PC-3 (cell line): ENCODE measurements at regions not wholly inside any gene's neighbourhood (a gene's known extent, or its start where the extent isn't known, plus 50 kb on each side); places are given as distances from the start of the nearest gene placed in this dataset.
A peak's percentile ranks its signal among the peaks of the same experiment; 100 is the strongest.

Experiments
- ATAC-seq: fragments of 200-7000 bp; cut with Tn5 transposase; 2 replicates; pipeline ENCODE4 v1.9.1; 2020; ENCODE audit warnings: mild to moderate bottlenecking, moderate library complexity
- BruUV-seq: library from RNA; stranded (reverse); fragments of 400-500 nt; replicated peaks from 2 replicates; lab custom pipeline; 2021; lab: Mats Ljungman, UMichigan
- CTCF ChIA-PET: fragments of 300-600 bp; sonication (Branson Sonifier 250); formaldehyde crosslinking; loops from one replicate; lab custom pipeline; 2022; ENCODE audit warnings: antibody characterized with exemption; lab: Charles Lee
- POLR2A ChIA-PET: fragments of 300-600 bp; sonication (Branson Sonifier 250); formaldehyde crosslinking; loops from one replicate; lab custom pipeline; 2022; ENCODE audit warnings: antibody characterized with exemption; ENCODE audit not compliant: unreplicated experiment; lab: Charles Lee
- DNase-seq: peaks from one replicate; pipeline ENCODE4 v3.0.0-alpha.2; 2015
- H2AFZ ChIP-seq: fragments of 300-600 bp; sonication (generic); 2 replicates; pipeline ENCODE4 v1.6.0; 2016; ENCODE audit warnings: antibody characterized with exemption, low read length
- H3F3A ChIP-seq: fragments of 300-600 bp; sonication (generic); one replicate; pipeline ENCODE4 v1.6.0; 2017; ENCODE audit warnings: antibody characterized with exemption, low read length, control low read depth, mild to moderate bottlenecking; ENCODE audit not compliant: unreplicated experiment
- H3K27ac ChIP-seq: fragments of 300-600 bp; sonication (generic); 2 replicates; pipeline ENCODE4 v1.5.1; 2016; ENCODE audit warnings: mild to moderate bottlenecking, low read length
- H3K27me3 ChIP-seq: fragments of 300-600 bp; sonication (generic); 2 replicates; pipeline ENCODE4 v1.6.1; 2016; ENCODE audit warnings: low read length, mixed read lengths
- H3K36me3 ChIP-seq: fragments of 300-600 bp; sonication (generic); 2 replicates; pipeline ENCODE4 v1.6.1; 2016; ENCODE audit warnings: low read depth, mixed run types, low read length, mixed read lengths
- H3K4me1 ChIP-seq: fragments of 300-600 bp; sonication (generic); 2 replicates; pipeline ENCODE4 v1.5.1; 2016; ENCODE audit warnings: low read length; ENCODE audit not compliant: insufficient read depth
- H3K4me2 ChIP-seq: fragments of 300-600 bp; sonication (generic); 2 replicates; pipeline ENCODE4 v1.6.0; 2016; ENCODE audit warnings: low read length
- H3K4me3 ChIP-seq: fragments of 300-600 bp; sonication (generic); 2 replicates; pipeline ENCODE4 v1.5.1; 2016; ENCODE audit warnings: mild to moderate bottlenecking, low read length, mixed read lengths
- H3K79me2 ChIP-seq: fragments of 300-600 bp; sonication (generic); 2 replicates; pipeline ENCODE4 v1.6.1; 2017; ENCODE audit warnings: low read length, mixed read lengths
- H3K9ac ChIP-seq: fragments of 300-600 bp; sonication (generic); 2 replicates; pipeline ENCODE4 v1.6.0; 2016; ENCODE audit warnings: mild to moderate bottlenecking, low read length
- H3K9me2 ChIP-seq: fragments of 300-600 bp; sonication (generic); replicated peaks from 2 replicates; pipeline ENCODE4 v1.6.1; 2016; ENCODE audit warnings: mixed run types, low read length, mixed read lengths
- H3K9me3 ChIP-seq: fragments of 300-600 bp; sonication (generic); 2 replicates; pipeline ENCODE4 v1.6.1; 2016; ENCODE audit warnings: low read length, mixed read lengths
- H4K20me1 ChIP-seq: fragments of 300-600 bp; sonication (generic); 2 replicates; pipeline ENCODE4 v1.6.1; 2016; ENCODE audit warnings: low read length, mixed read lengths
- EZH2 ChIP-seq: fragments of 300-600 bp; sonication (generic); IDR thresholded peaks from one replicate; pipeline ENCODE4 v1.6.1; 2017; ENCODE audit warnings: antibody characterized with exemption, mild to moderate bottlenecking, low read length; ENCODE audit not compliant: unreplicated experiment
- EZH2phosphoT487 ChIP-seq: fragments of 300-600 bp; sonication (generic); IDR thresholded peaks from 2 replicates; pipeline ENCODE4 v1.6.1; 2018; ENCODE audit warnings: mild to moderate bottlenecking, antibody characterized with exemption, low read length, borderline replicate concordance
- intact Hi-C: fragments of 100-400 bp; cut with micrococcal nuclease; formaldehyde crosslinking; loops from 2 replicates; pipeline ENCODE4 v1.9.0; 2023
- TF ChIP-seq, protein P1 (sequence below): fragments of 300-600 bp; sonication (generic); conservative IDR thresholded peaks from 2 replicates; pipeline ENCODE4 v1.5.1; 2017; ENCODE audit warnings: antibody characterized with exemption, low read depth, mild to moderate bottlenecking, low read length

- no peak overlapping the region for H3K4me3 ChIP-seq
- H3K9me2 ChIP-seq, result no peaks in the 10 kb centered on the region
These were observed 288.8 kb upstream of the TGFBR2 start for GRCh38 chr3:30317561-30317960.

GRCh38 chr3:30318110-30318509, 288.3 kb upstream of the TGFBR2 start:
- Histone ChIP-seq H3K9me3 (0 out of 2 replicates have a peak, but pooled peaks cover 4% of the 10 kb centered on the region), H3K4me3 (no peak overlapping the region), H3K9ac (peak overlapping the region; percentile 16; the same call in 1 of the 2 replicates), H3K4me1 (peaks cover 7% of the 10 kb centered on the region; the same call in 1 of the 2 replicates), H3K79me2 (no peaks in the 10 kb centered on the region), H3K27me3 (no peaks in the 10 kb centered on the region), H3K36me3 (0 out of 2 replicates have a peak, but pooled peaks cover 2% of the 10 kb centered on the region), H4K20me1 (no peaks in the 10 kb centered on the region), H3F3A (no peaks in the 10 kb centered on the region), H3K9me2 (no peaks in the 10 kb centered on the region), H2AFZ (no peak overlapping the region), H3K4me2 (no peak overlapping the region), H3K27ac (peak overlapping the region; percentile 39)
- BruUV-seq, result no TSS peak
- ChIA-PET POLR2A (interaction anchor here (0.7 kb wide), 1 partner anchor 66 kb away, joined by 3 read pairs; no protein-coding TSS in a partner anchor), CTCF (no interaction called here)
- ATAC-seq (no peak), DNase-seq (no peak)
- no peak for TF ChIP-seq EZH2
- TF ChIP-seq EZH2phosphoT487, result no peak
- TF ChIP-seq, protein P1, sequence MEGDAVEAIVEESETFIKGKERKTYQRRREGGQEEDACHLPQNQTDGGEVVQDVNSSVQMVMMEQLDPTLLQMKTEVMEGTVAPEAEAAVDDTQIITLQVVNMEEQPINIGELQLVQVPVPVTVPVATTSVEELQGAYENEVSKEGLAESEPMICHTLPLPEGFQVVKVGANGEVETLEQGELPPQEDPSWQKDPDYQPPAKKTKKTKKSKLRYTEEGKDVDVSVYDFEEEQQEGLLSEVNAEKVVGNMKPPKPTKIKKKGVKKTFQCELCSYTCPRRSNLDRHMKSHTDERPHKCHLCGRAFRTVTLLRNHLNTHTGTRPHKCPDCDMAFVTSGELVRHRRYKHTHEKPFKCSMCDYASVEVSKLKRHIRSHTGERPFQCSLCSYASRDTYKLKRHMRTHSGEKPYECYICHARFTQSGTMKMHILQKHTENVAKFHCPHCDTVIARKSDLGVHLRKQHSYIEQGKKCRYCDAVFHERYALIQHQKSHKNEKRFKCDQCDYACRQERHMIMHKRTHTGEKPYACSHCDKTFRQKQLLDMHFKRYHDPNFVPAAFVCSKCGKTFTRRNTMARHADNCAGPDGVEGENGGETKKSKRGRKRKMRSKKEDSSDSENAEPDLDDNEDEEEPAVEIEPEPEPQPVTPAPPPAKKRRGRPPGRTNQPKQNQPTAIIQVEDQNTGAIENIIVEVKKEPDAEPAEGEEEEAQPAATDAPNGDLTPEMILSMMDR, result no peak
- intact Hi-C loops, result no loop called here

More at GRCh38 chr3:30317561-30317960, 288.8 kb upstream of the TGFBR2 start:
- Histone ChIP-seq H3K9ac (no peak overlapping the region), H3K4me1 (peaks cover 7% of the 10 kb centered on the region; the same call in 1 of the 2 replicates), H3K9me3 (0 out of 2 replicates have a peak, but pooled peaks cover 2% of the 10 kb centered on the region), H3K4me2 (no peak overlapping the region), H3K27me3 (no peaks in the 10 kb centered on the region), H2AFZ (no peak overlapping the region), H3K79me2 (no peaks in the 10 kb centered on the region), H3K27ac (peak overlapping the region; percentile 40), H3K36me3 (0 out of 2 replicates have a peak, but pooled peaks cover 2% of the 10 kb centered on the region), H4K20me1 (no peaks in the 10 kb centered on the region), H3F3A (no peaks in the 10 kb centered on the region)
- intact Hi-C loops, result loop anchor here (2.0 kb wide), 2 partner anchors 41 to 67 kb away; no protein-coding TSS in a partner anchor
- CTCF ChIA-PET, result no interaction called here
- no TSS peak for BruUV-seq
- POLR2A ChIA-PET, result interaction anchor here (0.7 kb wide), 1 partner anchor 65 kb away, joined by 3 read pairs; no protein-coding TSS in a partner anchor
- TF ChIP-seq EZH2 (no peak), EZH2phosphoT487 (no peak)
- TF ChIP-seq, protein P1, result no peak
- DNase-seq, result peak; percentile 43
- no peak for ATAC-seq

GRCh38 chr3:30319713-30320112, 286.7 kb upstream of the TGFBR2 start:
- H3K27ac ChIP-seq, result 0 out of 2 replicates have a peak overlapping the region, but pooled peaks have one; percentile 3
- H3F3A ChIP-seq, result no peaks in the 10 kb centered on the region
- H3K9me2 ChIP-seq, result no peaks in the 10 kb centered on the region
- ATAC-seq, result peak; percentile 19; the same call in 1 of the 2 replicates
- H3K4me2 ChIP-seq, result no peak overlapping the region
- no peaks in the 10 kb centered on the region for H3K27me3 ChIP-seq
- H3K4me1 ChIP-seq, result peaks cover 15% of the 10 kb centered on the region
- no peak overlapping the region for H3K9ac ChIP-seq
- H3K4me3 ChIP-seq, result no peak overlapping the region
- H3K9me3 ChIP-seq, result 0 out of 2 replicates have a peak, but pooled peaks cover 4% of the 10 kb centered on the region
- peak; percentile 74 for DNase-seq
- BruUV-seq, result no TSS peak
- 0 out of 2 replicates have a peak, but pooled peaks cover 2% of the 10 kb centered on the region for H3K36me3 ChIP-seq
- ChIA-PET POLR2A (interaction anchor here (0.6 kb wide), 1 partner anchor 59 kb away, joined by 3 read pairs; no protein-coding TSS in a partner anchor), CTCF (interaction anchor here (0.6 kb wide), 1 partner anchor 37 kb away, joined by 4 read pairs; no protein-coding TSS in a partner anchor)
- H2AFZ ChIP-seq, result no peak overlapping the region
- no peaks in the 10 kb centered on the region for H3K79me2 ChIP-seq
- no peak for TF ChIP-seq EZH2phosphoT487
- TF ChIP-seq, protein P1, result peak; percentile 68
- H4K20me1 ChIP-seq, result no peaks in the 10 kb centered on the region
- intact Hi-C loops, result no loop called here
